Mesendoderm (in vitro differentiated cells): ENCODE measurements at regions not wholly inside any gene's neighbourhood (a gene's known extent, or its start where the extent isn't known, plus 50 kb on each side); places are given as distances from the start of the nearest gene placed in this dataset.

Source experiments
- DNase-seq: peaks from one replicate; pipeline ENCODE4 v3.0.0; 2013
- H2AK5ac ChIP-seq: 2 replicates; pipeline ENCODE4 v1.6.1; 2013; ENCODE audit warnings: low read length, inconsistent platforms
- H2BK120ac ChIP-seq: 2 replicates; pipeline ENCODE4 v1.6.1; 2013; ENCODE audit warnings: low read depth, mild to moderate bottlenecking, low read length, moderate library complexity, mixed read lengths
- H2BK15ac ChIP-seq: replicated peaks from 2 replicates; pipeline ENCODE4 v1.6.1; 2013; ENCODE audit warnings: low read depth, mild to moderate bottlenecking, moderate library complexity
- H2BK5ac ChIP-seq: 2 replicates; pipeline ENCODE4 v1.6.1; 2013; ENCODE audit warnings: low read length, inconsistent platforms
- H3K18ac ChIP-seq: 2 replicates; pipeline ENCODE4 v1.6.1; 2013; ENCODE audit warnings: mild to moderate bottlenecking, low read length, mixed read lengths
- H3K23ac ChIP-seq: one replicate; pipeline ENCODE4 v1.6.1; 2013; ENCODE audit warnings: low read length
- H3K27ac ChIP-seq: 2 replicates; pipeline ENCODE4 v1.5.1; 2013; ENCODE audit warnings: low read depth, mild to moderate bottlenecking, inconsistent platforms, low read length, moderate library complexity
- H3K27me3 ChIP-seq: 2 replicates; pipeline ENCODE4 v1.6.1; 2013; ENCODE audit warnings: low read length, control low read depth, mild to moderate bottlenecking, inconsistent platforms; ENCODE audit not compliant: insufficient read depth, poor library complexity
- H3K36me3 ChIP-seq: 2 replicates; pipeline ENCODE4 v1.6.1; 2013; ENCODE audit warnings: low read length, inconsistent platforms; ENCODE audit not compliant: control insufficient read depth, insufficient read depth
- H3K4ac ChIP-seq: one replicate; pipeline ENCODE4 v1.6.1; 2013; ENCODE audit warnings: low read depth, mild to moderate bottlenecking, low read length, moderate library complexity
- H3K4me1 ChIP-seq: 2 replicates; pipeline ENCODE4 v1.6.1; 2013; ENCODE audit warnings: low read depth, low read length, inconsistent platforms; ENCODE audit not compliant: control insufficient read depth
- H3K4me2 ChIP-seq: 2 replicates; pipeline ENCODE4 v1.6.1; 2013; ENCODE audit warnings: low read length
- H3K4me3 ChIP-seq: 2 replicates; pipeline ENCODE4 v1.5.1; 2013; ENCODE audit warnings: mild to moderate bottlenecking, low read length
- H3K56ac ChIP-seq: one replicate; pipeline ENCODE4 v1.6.1; 2013; ENCODE audit warnings: low read length
- H3K79me1 ChIP-seq: 2 replicates; pipeline ENCODE4 v1.6.1; 2013; ENCODE audit warnings: low read length, inconsistent platforms
- H3K79me2 ChIP-seq: 2 replicates; pipeline ENCODE4 v1.6.1; 2013; ENCODE audit warnings: mild to moderate bottlenecking, low read length; ENCODE audit not compliant: control insufficient read depth, insufficient read depth
- H3K9ac ChIP-seq: 2 replicates; pipeline ENCODE4 v1.6.1; 2013; ENCODE audit warnings: low read length, inconsistent platforms
- H4K5ac ChIP-seq: one replicate; pipeline ENCODE4 v1.6.1; 2013; ENCODE audit warnings: low read length
- H4K8ac ChIP-seq: one replicate; pipeline ENCODE4 v1.6.1; 2013; ENCODE audit warnings: low read depth, mild to moderate bottlenecking, control low read depth, low read length, moderate library complexity
- WGBS: extraction: QIAGEN DNeasy Blood & Tissue Kit; methylation state at CpG from one replicate; pipeline ENCODE4 v1.1.7; 2013; ENCODE audit warnings: low lambda C conversion rate, missing lambda C conversion rate; ENCODE audit not compliant: insufficient coverage; ENCODE audit errors: extremely low coverage; 5-methylcytosine and 5-hydroxymethylcytosine counted together

GRCh38 chr13:99862244-99862643 lies 109.3 kb downstream of the ZIC5 start:
- H3K18ac ChIP-seq, result no peak overlapping the region
- no peaks in the 10 kb centered on the region for H3K36me3 ChIP-seq
- H3K27ac ChIP-seq, result no peak overlapping the region
- no peak overlapping the region for H3K56ac ChIP-seq
- H2BK120ac ChIP-seq, result no peak overlapping the region
- H3K23ac ChIP-seq, result no peak overlapping the region
- no peak overlapping the region for H3K9ac ChIP-seq
- H2BK5ac ChIP-seq, result no peak overlapping the region
- H3K79me1 ChIP-seq, result no peaks in the 10 kb centered on the region
- no peak overlapping the region for H2BK15ac ChIP-seq
- no CpG with 5 or more reads among the region's 3 CpGs for WGBS
- H3K4ac ChIP-seq, result no peak overlapping the region
- DNase-seq, result no peak
- no peak overlapping the region for H3K4me3 ChIP-seq
- no peaks in the 10 kb centered on the region for H3K79me2 ChIP-seq
- H3K4me1 ChIP-seq, result no peaks in the 10 kb centered on the region
- H2AK5ac ChIP-seq, result no peak overlapping the region
- H4K8ac ChIP-seq, result no peak overlapping the region
- H4K5ac ChIP-seq, result no peak overlapping the region
- H3K27me3 ChIP-seq, result no peaks in the 10 kb centered on the region
- H3K4me2 ChIP-seq, result no peak overlapping the region

- Histone ChIP-seq H3K79me2 (no peaks in the 10 kb centered on the region), H3K56ac (no peak overlapping the region), H3K4ac (no peak overlapping the region), H2BK5ac (no peak overlapping the region), H3K9ac (no peak overlapping the region), H3K23ac (no peak overlapping the region), H2AK5ac (no peak overlapping the region), H3K4me3 (no peak overlapping the region), H4K8ac (no peak overlapping the region), H3K27ac (no peak overlapping the region), H3K4me2 (no peak overlapping the region), H3K27me3 (no peaks in the 10 kb centered on the region), H3K79me1 (no peaks in the 10 kb centered on the region), H4K5ac (no peak overlapping the region), H2BK120ac (no peak overlapping the region), H3K4me1 (no peaks in the 10 kb centered on the region), H3K36me3 (no peaks in the 10 kb centered on the region), H2BK15ac (peak overlapping the region; percentile 25), H3K18ac (no peak overlapping the region)
- WGBS, result no CpG with 5 or more reads among the region's 2 CpGs
- DNase-seq, result no peak
Observed at GRCh38 chr13:99861771-99862170, 109.8 kb downstream of the ZIC5 start.

- Histone ChIP-seq H3K18ac (no peak overlapping the region), H3K56ac (no peak overlapping the region), H3K36me3 (no peaks in the 10 kb centered on the region), H3K23ac (no peak overlapping the region), H3K4me2 (no peak overlapping the region), H3K4me1 (no peaks in the 10 kb centered on the region), H3K79me1 (no peaks in the 10 kb centered on the region), H2BK15ac (no peak overlapping the region), H4K5ac (no peak overlapping the region), H3K27ac (no peak overlapping the region), H3K9ac (no peak overlapping the region), H2AK5ac (no peak overlapping the region), H4K8ac (no peak overlapping the region), H2BK120ac (no peak overlapping the region), H3K79me2 (no peaks in the 10 kb centered on the region), H3K4ac (no peak overlapping the region), H3K4me3 (no peak overlapping the region), H3K27me3 (no peaks in the 10 kb centered on the region), H2BK5ac (no peak overlapping the region)
- WGBS, result no CpG with 5 or more reads among the region's 10 CpGs
- DNase-seq, result no peak
Observed at GRCh38 chr13:99860745-99861144, 110.8 kb downstream of the ZIC5 start.

- DNase-seq, result no peak
Observed at GRCh38 chr13:99859178-99860177, 112.1 kb downstream of the ZIC5 start.

GRCh38 chr13:99857738-99858137 lies 113.8 kb downstream of the ZIC5 start:
- Histone ChIP-seq H3K79me1 (no peaks in the 10 kb centered on the region), H3K4ac (no peak overlapping the region), H3K23ac (no peak overlapping the region), H2AK5ac (no peak overlapping the region), H3K4me3 (no peak overlapping the region), H3K9ac (no peak overlapping the region), H2BK120ac (no peak overlapping the region), H3K4me2 (no peak overlapping the region), H2BK15ac (no peak overlapping the region), H3K27me3 (no peaks in the 10 kb centered on the region), H3K4me1 (no peaks in the 10 kb centered on the region), H3K56ac (no peak overlapping the region), H3K79me2 (no peaks in the 10 kb centered on the region), H3K27ac (no peak overlapping the region), H4K5ac (no peak overlapping the region), H4K8ac (no peak overlapping the region), H3K18ac (no peak overlapping the region), H2BK5ac (no peak overlapping the region), H3K36me3 (no peaks in the 10 kb centered on the region)
- no peak for DNase-seq

More at GRCh38 chr13:99859178-99860177, 112.1 kb downstream of the ZIC5 start:
- Histone ChIP-seq H3K27ac (no peak overlapping the region), H3K4me3 (no peak overlapping the region), H3K23ac (peak overlapping the region; percentile 70), H3K56ac (no peak overlapping the region), H3K4me2 (no peak overlapping the region), H4K5ac (no peak overlapping the region), H3K79me2 (no peaks in the 10 kb centered on the region), H3K4me1 (no peaks in the 10 kb centered on the region), H4K8ac (no peak overlapping the region), H2BK15ac (no peak overlapping the region), H2BK5ac (no peak overlapping the region), H3K9ac (no peak overlapping the region), H3K79me1 (no peaks in the 10 kb centered on the region), H3K18ac (no peak overlapping the region), H3K36me3 (no peaks in the 10 kb centered on the region), H2AK5ac (no peak overlapping the region), H3K4ac (no peak overlapping the region), H3K27me3 (no peaks in the 10 kb centered on the region), H2BK120ac (no peak overlapping the region)
- WGBS, result no CpG with 5 or more reads among the region's 18 CpGs
